NT2/D1 (cell line): ENCODE measurements at regions not wholly inside any gene's neighbourhood (a gene's known extent, or its start where the extent isn't known, plus 50 kb on each side); places are given as distances from the start of the nearest gene placed in this dataset.
"Not testable (repeated sequence)": the region's sequence is repeated elsewhere in the genome, so short reads cannot be mapped to it uniquely, and the experiment has no call there.

Experiments
- SUZ12 ChIP-seq: IDR thresholded peaks from 2 replicates; pipeline ENCODE4 v1.6.1; 2011; ENCODE audit not compliant: insufficient read length, insufficient read depth; ENCODE audit errors: extremely low read depth
- YY1 ChIP-seq: IDR thresholded peaks from 2 replicates; pipeline ENCODE4 v1.6.1; 2011; ENCODE audit not compliant: insufficient read length, insufficient read depth
- ZNF274 ChIP-seq: IDR thresholded peaks from 2 replicates; pipeline ENCODE4 v1.6.1; 2011; ENCODE audit warnings: mild to moderate bottlenecking, low read depth, low read length

DNA sequence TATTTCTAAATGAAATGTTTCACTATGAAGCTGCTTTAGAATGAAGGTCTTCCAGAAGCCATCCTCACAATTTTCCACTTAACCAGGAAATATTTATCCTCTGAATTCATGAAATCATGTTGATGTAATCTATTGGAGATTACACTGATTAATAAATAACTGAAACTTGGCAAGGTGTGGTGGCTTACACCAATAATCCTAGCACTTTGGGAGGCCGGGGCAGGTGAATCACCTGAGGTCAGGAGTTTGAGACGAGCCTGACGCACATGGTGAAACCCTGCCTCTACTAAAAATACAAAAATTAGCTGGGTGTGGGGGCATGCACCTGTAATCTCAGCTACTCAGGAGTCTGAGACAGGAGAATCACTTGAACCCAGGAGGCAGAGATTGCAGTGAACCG lies 73.8 kb upstream of the DAPK1 start:
- TF ChIP-seq ZNF274, SUZ12, YY1: not testable (repeated sequence)
